WTC11 (cell line): ENCODE measurements at regions not wholly inside any gene's neighbourhood (a gene's known extent, or its start where the extent isn't known, plus 50 kb on each side); places are given as distances from the start of the nearest gene placed in this dataset.

ENCODE experiments used
- ATF2 ChIP-seq: sonication (generic); formaldehyde crosslinking; IDR thresholded peaks from 2 replicates; pipeline ENCODE4 v1.8.1; 2022; ENCODE audit warnings: low read depth, missing genetic modification reagents, borderline replicate concordance
- CREB1 ChIP-seq: sonication (generic); formaldehyde crosslinking; IDR thresholded peaks from 2 replicates; pipeline ENCODE4 v1.8.0; 2023; ENCODE audit warnings: mild to moderate bottlenecking, missing genetic modification reagents
- CTCF ChIP-seq: fragments of 200-600 bp; IDR thresholded peaks from 2 replicates; pipeline ENCODE4 v1.8.0; 2022; ENCODE audit warnings: antibody characterized with exemption
- FOXJ3 ChIP-seq: sonication (generic); formaldehyde crosslinking; IDR thresholded peaks from 2 replicates; pipeline ENCODE4 v1.9.0; 2021; ENCODE audit warnings: missing genetic modification reagents, mild to moderate bottlenecking, borderline replicate concordance
- GRHL2 ChIP-seq: fragments of 250-450 bp; sonication (Bioruptor Pico); IDR thresholded peaks from 2 replicates; pipeline ENCODE4 v1.8.0; 2022; ENCODE audit warnings: mild to moderate bottlenecking, moderate library complexity; ENCODE audit not compliant: insufficient replicate concordance, severe bottlenecking
- HMGA2 ChIP-seq: fragments of 250-450 bp; sonication (Bioruptor Pico); IDR thresholded peaks from 2 replicates; pipeline ENCODE4 v1.4.0; 2021; ENCODE audit warnings: mild to moderate bottlenecking, moderate library complexity
- IRF2 ChIP-seq: sonication (generic); formaldehyde crosslinking; IDR thresholded peaks from 2 replicates; pipeline ENCODE4 v1.8.0; 2022; ENCODE audit warnings: low read depth, missing genetic modification reagents, borderline replicate concordance
- JAZF1 ChIP-seq: fragments of 250-450 bp; sonication (Bioruptor Pico); IDR thresholded peaks from 2 replicates; pipeline ENCODE4 v1.9.0; 2021; ENCODE audit warnings: moderate library complexity, mild to moderate bottlenecking, inconsistent platforms
- NFYB ChIP-seq: sonication (generic); formaldehyde crosslinking; conservative IDR thresholded peaks from 2 replicates; pipeline ENCODE4 v1.8.0; 2022; ENCODE audit warnings: low read depth, missing genetic modification reagents
- NR2C2 ChIP-seq: sonication (generic); formaldehyde crosslinking; IDR thresholded peaks from 2 replicates; pipeline ENCODE4 v1.8.0; 2022; ENCODE audit warnings: mild to moderate bottlenecking, missing genetic modification reagents
- NR3C1 ChIP-seq: sonication (generic); formaldehyde crosslinking; conservative IDR thresholded peaks from 2 replicates; pipeline ENCODE4 v1.8.1; 2023; ENCODE audit warnings: low read depth, mild to moderate bottlenecking, missing genetic modification reagents
- TEAD4 ChIP-seq: sonication (generic); formaldehyde crosslinking; IDR thresholded peaks from 2 replicates; pipeline ENCODE4 v1.8.0; 2022; ENCODE audit warnings: mild to moderate bottlenecking, missing genetic modification reagents

GRCh38 chr1:219027146-219027673 lies 146.5 kb upstream of the LYPLAL1 start:
- no peak for TF ChIP-seq JAZF1 (CRISPR knock-in tag)
- no peak for TF ChIP-seq GRHL2 (CRISPR knock-in tag)
- TF ChIP-seq CTCF: no peak
- TF ChIP-seq NR2C2 (CRISPR knock-in tag): no peak
- no peak for TF ChIP-seq ATF2 (CRISPR knock-in tag)
- no peak for TF ChIP-seq FOXJ3 (CRISPR knock-in tag)
- no peak for TF ChIP-seq NFYB (CRISPR knock-in tag)
- no peak for TF ChIP-seq NR3C1 (CRISPR knock-in tag)
- no peak for TF ChIP-seq CREB1 (CRISPR knock-in tag)
- no peak for TF ChIP-seq TEAD4 (CRISPR knock-in tag)
- TF ChIP-seq HMGA2 (CRISPR knock-in tag): no peak
- TF ChIP-seq IRF2 (CRISPR knock-in tag): no peak
